Endothelial cell of umbilical vein (primary cell): ENCODE measurements at regions not wholly inside any gene's neighbourhood (a gene's known extent, or its start where the extent isn't known, plus 50 kb on each side); places are given as distances from the start of the nearest gene placed in this dataset.

Experiments
- BruUV-seq: library from RNA; stranded (reverse); fragments of 400-500 nt; replicated peaks from 2 replicates; lab custom pipeline; 2021; lab: Mats Ljungman, UMichigan
- CTCF ChIA-PET: fragments of 300-600, 350-600 bp; sonication (Branson Sonifier 250); formaldehyde crosslinking; loops from one replicate; lab custom pipeline; 2021; ENCODE audit warnings: antibody characterized with exemption, inconsistent platforms; lab: Charles Lee
- POLR2A ChIA-PET: fragments of 300-600, 350-600 bp; sonication (Branson Sonifier 250); formaldehyde crosslinking; loops from one replicate; lab custom pipeline; 2021; ENCODE audit warnings: antibody characterized with exemption, inconsistent platforms; lab: Charles Lee
- DNase-seq: peaks from one replicate; pipeline ENCODE4 v3.0.0-alpha.2; 2011; ENCODE audit warnings: low read depth, low spot score
- FAIRE-seq: peaks from 2 replicates; lab custom pipeline; 2011; peaks lifted over from hg19 to GRCh38; lab: Jason Lieb, UNC
- H2AFZ ChIP-seq: 2 replicates; pipeline ENCODE4 v1.6.0; 2012; ENCODE audit warnings: low read depth, low read length, control low read depth, inconsistent platforms
- H3K27ac ChIP-seq: 2 replicates; pipeline ENCODE4 v1.5.1; 2011; ENCODE audit warnings: low read depth, mild to moderate bottlenecking, control low read depth, low read length, moderate library complexity; ENCODE audit not compliant: insufficient read depth
- H3K27me3 ChIP-seq, 2 experiments: 2 replicates each; pipeline versions ENCODE4 v1.6.0 to v1.6.1; 2011; ENCODE audit warnings: low read length in 2 of 2, mixed read lengths in 1 of 2; ENCODE audit not compliant: control insufficient read depth in 2 of 2, insufficient read depth in 2 of 2
- H3K36me3 ChIP-seq, 2 experiments: 2 replicates in 1 of 2; 3 replicates in 1 of 2; pipeline ENCODE4 v1.5.1; 2011; ENCODE audit warnings: low read length in 2 of 2, mild to moderate bottlenecking in 1 of 2, moderate library complexity in 1 of 2; ENCODE audit not compliant: control insufficient read depth in 2 of 2, insufficient read depth in 2 of 2; ENCODE audit errors: extremely low read depth in 1 of 2
- H3K4me1 ChIP-seq: 3 replicates; pipeline ENCODE4 v1.5.1; 2011; ENCODE audit warnings: mild to moderate bottlenecking, low read length; ENCODE audit not compliant: control insufficient read depth, insufficient read depth; ENCODE audit errors: extremely low read depth
- H3K4me2 ChIP-seq: 2 replicates; pipeline ENCODE4 v1.6.1; 2011; ENCODE audit warnings: low read length, control low read depth, mixed read lengths; ENCODE audit not compliant: insufficient read depth
- H3K4me3 ChIP-seq, 3 experiments: fragments of 200-600 bp in 1 of 3; sonication (generic), shearing (Covaris generic) in 1 of 3; replicated peaks in 1 of 3; 2 replicates each; pipeline ENCODE4 v1.5.1; 2011 to 2016; ENCODE audit warnings: control low read depth in 3 of 3, low read length in 3 of 3, mild to moderate bottlenecking in 2 of 3, inconsistent platforms in 1 of 3, low read depth in 1 of 3, moderate library complexity in 1 of 3; ENCODE audit not compliant: insufficient read depth in 1 of 3
- H3K79me2 ChIP-seq: 2 replicates; pipeline ENCODE4 v1.6.0; 2012; ENCODE audit warnings: low read length, inconsistent platforms; ENCODE audit not compliant: control insufficient read depth, insufficient read depth
- H3K9ac ChIP-seq: replicated peaks from 2 replicates; pipeline ENCODE3; 2011; ENCODE audit warnings: low read length, control low read depth; ENCODE audit not compliant: insufficient read depth; ENCODE audit errors: extremely low read depth
- H3K9me1 ChIP-seq: replicated peaks from 3 replicates; pipeline ENCODE4 v1.6.0; 2011; ENCODE audit warnings: mild to moderate bottlenecking, low read length; ENCODE audit not compliant: control insufficient read depth, insufficient read depth; ENCODE audit errors: extremely low read depth
- H3K9me3 ChIP-seq: replicated peaks from 2 replicates; pipeline ENCODE4 v1.5.1; 2012; ENCODE audit warnings: low read length, inconsistent platforms; ENCODE audit not compliant: control insufficient read depth, insufficient read depth
- H4K20me1 ChIP-seq: replicated peaks from 2 replicates; pipeline ENCODE3; 2011; ENCODE audit warnings: mild to moderate bottlenecking, low read length; ENCODE audit not compliant: control insufficient read depth, insufficient read depth; ENCODE audit errors: extremely low read depth
- CTCF ChIP-seq, 2 donors: IDR thresholded peaks; 1 replicate in 1 of 2; 2 replicates in 1 of 2; pipeline ENCODE4 v1.5.1; 2011; ENCODE audit warnings: low read length in 2 of 2, mild to moderate bottlenecking in 2 of 2, moderate library complexity in 2 of 2, control low read depth in 1 of 2, inconsistent platforms in 1 of 2, low read depth in 1 of 2; ENCODE audit not compliant: insufficient read depth in 1 of 2; ENCODE audit errors: extremely low read depth in 1 of 2
- EZH2 ChIP-seq: IDR thresholded peaks from 2 replicates; pipeline ENCODE4 v1.6.1; 2012; ENCODE audit warnings: borderline replicate concordance, low read depth, mild to moderate bottlenecking, moderate library complexity, low read length, inconsistent platforms; ENCODE audit not compliant: severe bottlenecking
- FOS ChIP-seq: IDR thresholded peaks from 2 replicates; pipeline ENCODE4 v1.6.1; 2011; ENCODE audit warnings: mild to moderate bottlenecking, low read length, moderate library complexity, borderline replicate concordance; ENCODE audit not compliant: insufficient read depth
- GATA2 ChIP-seq: IDR thresholded peaks from 2 replicates; pipeline ENCODE4 v1.7.0; 2011; ENCODE audit warnings: low read depth, mild to moderate bottlenecking, moderate library complexity, mixed read lengths, low read length; ENCODE audit not compliant: insufficient read length, insufficient read depth
- JUN ChIP-seq: IDR thresholded peaks from 2 replicates; pipeline ENCODE4 v1.6.1; 2011; ENCODE audit warnings: borderline replicate concordance, low read depth; ENCODE audit not compliant: insufficient read length, insufficient read depth
- MAX ChIP-seq: IDR thresholded peaks from 2 replicates; pipeline ENCODE4 v1.6.1; 2011; ENCODE audit not compliant: insufficient read depth, insufficient read length
- MYC ChIP-seq: IDR thresholded peaks from one replicate; pipeline ENCODE4 v1.6.1; 2011; ENCODE audit warnings: mild to moderate bottlenecking, low read depth, low read length
- POLR2A ChIP-seq: IDR thresholded peaks from 2 replicates; pipeline ENCODE4 v1.6.1; 2012; ENCODE audit warnings: low read depth, mild to moderate bottlenecking, control low read depth, low read length
- POLR2AphosphoS5 ChIP-seq: IDR thresholded peaks from 2 replicates; pipeline ENCODE4 v1.6.1; 2012; ENCODE audit warnings: low read depth, mild to moderate bottlenecking, control low read depth, low read length, moderate library complexity; ENCODE audit not compliant: insufficient read depth
- dilution Hi-C: fragments of 300-500 bp; cut with MboI; formaldehyde crosslinking; loops from one replicate; pipeline ENCODE4 v1.15.0; 2019; ENCODE audit warnings: low sequenced_read_pairs; ENCODE audit not compliant: extremely low pct_ligation_motif_present
- intact Hi-C: fragments of 100-400 bp; cut with micrococcal nuclease; formaldehyde crosslinking; loops from one replicate; pipeline ENCODE4 v1.10.0; 2022

- Histone ChIP-seq H3K4me1 (no peaks in the 10 kb centered on the region), H3K36me3 (no peaks in the 10 kb centered on the region), H3K9ac (no peak overlapping the region), H3K4me3 (no peak overlapping the region), H3K4me2 (no peak overlapping the region), H3K79me2 (no peaks in the 10 kb centered on the region), H3K9me1 (no peaks in the 10 kb centered on the region), H4K20me1 (no peaks in the 10 kb centered on the region), H3K27me3 (no peaks in the 10 kb centered on the region), H2AFZ (no peak overlapping the region), H3K27ac (no peak overlapping the region), H3K9me3 (peaks cover 1% of the 10 kb centered on the region)
- CTCF ChIA-PET = no interaction called here
- TF ChIP-seq MYC (no peak), EZH2 (no peak), GATA2 (no peak), JUN (no peak), FOS (no peak), MAX (no peak), POLR2A (no peak), POLR2AphosphoS5 (no peak), CTCF (IDR thresholded peaks at IDR 0.05; ENCODE audit: extremely low read depth in 1 of 2, insufficient read depth in 1 of 2, low read depth in 1 of 2, low read length in 2 of 2) (no peak)
- dilution Hi-C loops (no loop called here), intact Hi-C loops (no loop called here)
- no peak for DNase-seq
- no TSS peak for BruUV-seq
- POLR2A ChIA-PET = no interaction called here
- no peak for FAIRE-seq
These were observed 418.5 kb upstream of the CPEB2 start for GRCh38 chr4:14583752-14584151.
